ENCODE measurements at regions not wholly inside any gene's neighbourhood (a gene's known extent, or its start where the extent isn't known, plus 50 kb on each side); places are given as distances from the start of the nearest gene placed in this dataset.

DNA sequence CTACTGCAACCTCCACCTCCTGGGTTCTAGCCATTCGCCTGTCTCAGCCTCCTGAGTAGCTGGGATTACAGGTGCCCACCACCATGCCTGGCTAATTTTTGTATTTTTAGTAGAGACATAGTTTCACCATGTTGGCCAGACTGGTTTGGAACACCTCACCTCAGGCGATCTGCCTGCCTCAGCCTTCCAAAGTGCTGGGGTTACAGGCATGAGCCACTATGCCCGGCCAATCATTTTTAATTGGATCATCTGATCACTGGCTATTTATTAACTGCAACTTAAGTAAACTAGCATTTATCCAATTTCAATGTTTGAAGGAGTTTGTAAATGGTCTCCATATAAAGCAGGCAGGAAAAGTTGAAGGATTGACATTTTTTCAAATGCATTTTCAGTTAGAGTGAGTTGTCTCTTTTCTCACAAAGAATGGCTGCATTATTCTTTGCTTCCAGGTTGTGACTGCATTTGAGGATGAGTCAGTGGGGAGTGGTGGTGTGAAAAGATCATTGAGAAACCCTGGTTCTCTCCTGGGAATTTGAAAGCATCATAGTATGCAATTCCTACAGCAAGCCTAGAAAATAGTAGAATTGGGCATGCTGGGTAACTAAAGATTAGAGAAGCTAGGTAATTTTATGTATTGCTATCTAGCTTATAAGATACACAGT is 431.1 kb upstream of the ZEB2 start:
- no peak for DNase-seq

DNA sequence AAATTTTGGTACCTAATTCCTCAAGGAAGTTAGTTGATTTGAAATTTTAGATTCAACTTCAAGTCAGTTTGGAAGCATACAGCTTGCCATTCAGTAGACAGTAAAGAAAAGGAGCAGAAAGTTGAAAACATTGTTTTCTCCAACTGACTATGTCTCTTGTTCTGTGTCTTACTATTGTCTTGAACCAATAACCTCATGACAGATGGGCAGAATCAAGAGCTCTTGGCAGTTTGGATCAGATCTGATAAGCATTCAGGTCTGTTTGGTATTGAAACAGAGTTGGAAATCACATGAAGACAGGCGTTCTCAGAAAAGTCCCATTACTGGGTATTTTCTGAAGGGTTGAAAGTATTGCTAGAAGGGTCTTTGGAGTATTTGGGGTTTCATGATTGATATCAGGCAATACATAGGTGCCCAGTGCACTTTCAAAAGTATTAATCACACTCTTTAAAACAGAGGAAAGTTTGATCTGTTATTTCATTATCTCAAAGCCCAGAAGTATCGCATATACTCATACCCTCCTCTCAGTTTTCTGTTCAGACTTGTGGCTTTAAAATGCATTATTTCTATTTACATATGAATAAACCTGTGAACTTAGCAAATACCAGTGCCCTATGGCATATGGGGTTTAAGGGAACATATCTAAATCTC is 428.4 kb upstream of the ZEB2 start:
- DNase-seq: no peak

DNA sequence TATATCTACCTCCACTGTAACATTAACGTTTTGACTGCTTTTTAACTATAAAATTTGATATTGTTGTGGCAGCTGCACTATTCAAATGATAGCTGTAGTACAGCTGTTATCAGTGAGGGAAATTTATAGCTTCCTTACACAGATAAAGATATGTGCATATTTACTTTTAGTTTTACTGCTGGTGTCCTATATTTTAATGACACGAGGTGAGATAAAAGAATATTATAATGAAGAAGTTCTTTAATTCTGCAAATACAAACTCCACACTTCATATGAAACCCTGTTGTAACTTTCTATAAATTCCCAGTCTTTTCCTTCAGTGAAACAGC is 427.8 kb upstream of the ZEB2 start:
- DNase-seq: no peak

DNA sequence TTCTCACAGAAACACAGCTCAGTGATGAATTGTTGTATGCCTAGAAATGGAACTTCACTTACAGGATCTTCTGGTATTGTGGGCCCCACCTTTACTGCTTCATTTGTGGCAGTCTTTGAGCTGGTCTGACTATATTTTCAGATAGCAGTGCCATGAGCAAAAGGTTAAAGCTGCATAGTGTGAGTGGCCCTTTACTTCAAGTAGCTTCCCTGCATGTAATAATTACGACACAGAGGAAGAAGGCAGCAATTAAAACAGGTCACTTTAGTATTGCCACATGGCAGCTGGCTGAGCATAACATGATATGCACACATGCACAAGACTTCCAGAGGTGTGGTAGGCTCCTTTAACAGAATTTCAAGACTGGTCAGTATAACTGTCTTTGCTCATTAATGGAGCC is 426.3 kb upstream of the ZEB2 start:
- DNase-seq: no peak

DNA sequence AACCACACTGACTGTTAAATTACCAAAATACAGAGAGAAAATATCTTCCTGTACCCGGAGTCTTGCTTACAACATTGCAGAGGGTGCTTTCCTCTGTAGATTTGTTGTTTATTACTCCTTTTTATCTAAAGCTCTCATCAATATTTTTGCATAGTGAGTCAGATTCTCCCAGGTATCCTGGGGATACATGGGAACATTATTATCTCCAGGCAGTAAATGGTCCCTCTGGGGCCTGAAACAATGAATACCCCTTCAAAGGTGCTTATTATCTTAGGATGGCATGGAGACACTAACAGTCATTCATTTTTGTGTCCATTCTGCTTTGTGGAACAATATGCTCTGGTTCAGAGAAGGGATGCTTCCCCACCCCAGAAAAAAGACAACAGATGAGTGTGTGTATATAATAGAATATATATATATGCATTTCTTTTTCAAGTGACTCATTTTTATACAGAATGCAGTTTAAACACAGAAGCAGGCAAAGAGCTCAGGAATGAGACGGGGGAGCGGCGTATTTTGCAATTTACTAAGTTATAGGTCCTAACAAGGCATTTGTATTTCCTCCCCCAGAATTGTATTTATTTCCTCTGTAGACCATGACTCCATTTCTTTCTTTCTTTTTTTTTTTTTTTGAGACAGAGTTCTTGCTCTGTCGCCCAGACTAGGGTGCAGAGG is 424.8 kb upstream of the ZEB2 start:
- DNase-seq: no peak

DNA sequence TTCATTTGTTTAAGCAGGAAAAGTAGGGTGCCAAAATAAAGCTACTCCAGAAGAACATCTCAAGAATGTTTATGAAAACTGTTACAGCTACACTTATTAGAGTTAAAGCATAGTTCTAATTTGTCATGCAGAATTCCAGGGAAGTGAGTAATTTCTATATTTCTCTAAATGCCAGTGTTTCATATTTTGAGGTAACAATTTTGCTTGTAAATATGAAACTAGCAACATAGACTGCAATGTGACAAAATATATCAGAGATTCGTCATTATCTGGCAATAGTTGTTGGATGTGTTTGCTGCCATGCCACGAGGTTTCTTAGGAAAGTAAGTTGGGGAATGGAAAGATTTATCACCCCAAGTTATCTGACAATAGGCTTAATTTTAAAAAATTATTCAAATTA is 424.1 kb upstream of the ZEB2 start:
- DNase-seq: no peak

DNA sequence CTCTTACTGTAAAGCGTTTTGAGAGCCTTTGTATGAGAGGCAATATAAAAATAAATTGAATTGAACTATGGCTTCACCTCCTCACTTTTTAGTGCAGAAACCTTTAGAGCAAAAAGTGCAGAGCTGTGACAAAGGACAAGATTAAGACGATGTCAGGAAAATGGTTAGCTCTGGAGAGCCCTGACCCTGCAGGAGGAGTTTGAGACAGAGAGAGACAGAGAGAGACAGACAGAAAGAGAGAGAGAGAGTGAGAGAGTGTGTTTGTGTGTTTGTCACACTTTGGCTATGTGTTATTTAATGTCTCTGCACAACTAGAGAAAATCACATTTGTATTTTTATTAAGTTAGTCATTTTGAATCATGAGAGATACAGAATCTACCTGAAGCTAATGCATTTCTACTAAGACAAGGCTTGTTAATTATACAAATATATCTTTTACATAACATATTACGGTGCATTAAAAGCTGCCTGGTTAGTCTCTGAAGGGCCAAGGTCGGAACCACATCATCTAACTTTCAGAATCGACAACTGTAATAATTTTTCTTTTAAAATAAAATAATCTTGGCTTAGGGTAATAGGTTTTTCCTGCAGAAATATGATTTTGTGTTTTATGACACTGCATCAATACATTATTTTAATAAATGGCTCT is 423.5 kb upstream of the ZEB2 start:
- no peak for DNase-seq

DNA sequence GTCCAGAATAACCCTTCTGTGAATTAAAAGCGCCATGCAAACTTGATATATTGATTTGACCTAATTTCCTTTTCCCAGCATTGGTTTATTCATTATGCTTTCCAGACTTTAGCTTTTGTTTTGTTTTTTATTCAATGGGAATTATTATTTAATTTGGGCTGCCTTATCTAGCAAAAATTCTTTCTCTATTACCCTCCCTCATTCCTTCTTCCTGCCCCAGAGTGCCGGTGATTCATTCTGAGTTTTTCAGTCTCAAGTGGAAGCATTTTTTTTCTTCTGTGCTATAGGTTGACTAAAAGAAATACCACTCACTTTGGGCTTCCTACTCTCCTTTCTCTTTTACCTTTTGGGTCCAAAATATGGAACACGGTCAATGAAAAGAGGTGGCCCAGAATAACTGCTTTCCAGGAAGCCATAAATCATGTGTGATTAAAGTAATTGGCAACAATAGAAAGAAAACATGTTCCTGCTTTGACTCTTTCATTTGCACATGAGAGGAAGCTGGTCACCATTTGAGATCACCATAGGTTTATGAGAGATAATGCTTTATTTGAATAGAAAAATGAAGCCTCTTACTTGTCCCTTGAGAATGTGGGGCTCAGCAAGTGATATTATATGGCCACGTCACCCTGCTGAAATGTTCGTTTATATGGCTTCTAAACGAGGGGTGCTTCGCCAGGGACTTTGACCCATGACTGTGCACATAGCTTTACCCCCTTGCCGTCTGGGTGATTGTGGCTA is 422.8 kb upstream of the ZEB2 start:
- no peak for DNase-seq

DNA sequence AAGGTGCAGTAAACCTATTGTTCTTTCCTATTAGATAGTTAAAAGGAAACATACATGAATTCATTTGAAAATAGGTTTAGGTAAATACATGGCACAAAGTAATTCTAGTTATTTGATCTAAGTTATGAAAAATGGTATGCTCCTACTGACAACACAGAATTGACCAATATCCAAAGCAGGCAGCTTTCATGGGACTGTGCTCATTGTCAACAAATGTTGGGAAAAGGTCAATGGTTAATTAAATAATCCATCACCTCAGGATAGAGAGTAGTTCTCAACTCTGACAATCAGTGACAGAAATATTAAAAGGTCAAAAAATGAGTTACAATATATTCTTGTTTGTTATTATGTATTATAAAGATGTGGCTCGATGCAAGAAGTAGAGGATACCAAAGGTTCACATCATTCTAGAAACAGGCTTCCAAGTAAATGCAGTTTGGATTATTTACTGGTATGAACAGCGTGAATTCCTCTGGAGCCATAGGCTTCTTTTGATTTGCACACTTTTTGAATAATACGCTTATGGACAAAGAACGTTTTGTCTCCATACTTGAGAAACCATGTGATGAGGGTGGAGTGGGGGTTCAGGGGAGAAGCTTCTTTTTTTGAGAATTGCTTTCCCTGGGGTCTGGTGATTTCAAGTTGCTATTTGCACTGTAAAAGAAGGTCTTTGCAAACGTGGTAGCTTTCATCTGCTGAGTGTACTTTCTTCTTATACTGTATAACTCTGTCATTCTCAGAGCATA is 422.0 kb upstream of the ZEB2 start:
- DNase-seq: no peak

DNA sequence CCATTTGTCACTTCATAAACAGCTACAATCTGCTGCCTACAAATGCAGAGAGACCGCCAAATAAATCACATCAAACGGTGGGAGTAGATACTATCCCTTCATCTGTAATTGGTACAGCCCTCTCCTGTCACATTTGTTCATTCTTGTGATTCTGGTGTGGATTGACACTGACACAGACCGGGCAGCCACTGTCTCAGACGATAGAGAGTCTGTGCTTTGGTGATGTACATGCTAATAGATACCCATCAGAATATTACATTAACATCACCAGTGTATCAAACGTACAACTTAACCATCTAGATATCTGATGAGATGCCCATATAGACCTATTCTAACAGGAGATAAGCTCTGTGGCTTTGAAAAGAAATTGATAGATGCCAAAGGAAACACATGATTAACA is 419.7 kb upstream of the ZEB2 start:
- no peak for DNase-seq

DNA sequence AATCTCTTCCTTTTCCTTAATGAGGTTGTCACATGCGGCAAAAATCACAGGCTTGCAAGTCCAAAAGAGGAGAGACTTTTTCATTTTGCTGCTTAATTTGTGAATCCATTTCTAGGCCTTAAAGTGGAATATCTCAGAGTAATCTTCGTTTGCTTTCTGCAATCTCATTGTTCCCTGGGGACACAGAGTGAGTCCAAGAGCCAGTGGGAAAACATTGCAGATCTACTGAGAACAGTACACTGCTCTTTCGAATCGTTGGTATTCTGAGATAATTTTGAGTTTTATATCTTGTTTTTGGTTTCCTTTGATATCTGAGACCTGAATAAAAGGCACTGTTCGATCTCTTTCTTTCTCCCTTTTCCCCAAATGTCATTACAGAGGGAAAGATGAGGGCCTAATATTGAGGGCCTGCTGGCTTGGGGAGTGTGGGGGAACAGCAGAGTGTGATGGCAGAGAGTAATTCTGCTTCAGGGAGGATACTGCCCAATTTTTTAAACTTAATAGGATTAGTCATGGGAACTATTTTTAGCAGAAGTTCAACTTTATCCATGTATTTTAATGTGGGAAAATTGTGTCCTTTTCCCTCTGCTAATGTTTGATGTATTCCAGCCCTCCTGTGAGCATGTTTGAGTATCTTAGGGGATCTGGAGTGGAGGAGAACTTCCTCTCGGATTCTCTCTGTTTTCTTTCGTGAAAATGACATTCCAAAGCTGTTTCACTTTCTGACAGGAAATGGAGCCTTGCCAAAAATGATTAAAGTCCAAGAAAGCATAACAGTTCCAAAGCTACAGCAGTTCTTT is 418.2 kb upstream of the ZEB2 start:
- DNase-seq: no peak

DNA sequence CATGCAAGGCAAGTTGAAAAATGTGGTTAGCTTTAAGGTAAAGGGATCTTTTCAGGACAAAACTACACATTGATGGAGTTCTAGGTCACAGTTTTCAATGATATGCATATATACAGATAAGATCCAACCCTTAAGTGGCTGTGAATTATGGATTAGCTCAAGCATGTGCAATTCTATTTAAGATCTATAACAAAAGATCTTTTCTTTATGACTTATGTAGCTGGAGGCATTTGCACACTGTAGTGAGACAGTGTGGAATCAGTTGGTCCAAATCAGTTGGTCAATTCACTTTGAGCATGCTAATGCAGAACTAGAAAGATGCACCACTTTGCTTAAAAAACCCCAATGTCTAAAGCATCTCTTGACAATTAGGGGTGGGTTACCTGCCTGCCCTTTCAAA is 417.1 kb upstream of the ZEB2 start:
- DNase-seq: no peak

DNA sequence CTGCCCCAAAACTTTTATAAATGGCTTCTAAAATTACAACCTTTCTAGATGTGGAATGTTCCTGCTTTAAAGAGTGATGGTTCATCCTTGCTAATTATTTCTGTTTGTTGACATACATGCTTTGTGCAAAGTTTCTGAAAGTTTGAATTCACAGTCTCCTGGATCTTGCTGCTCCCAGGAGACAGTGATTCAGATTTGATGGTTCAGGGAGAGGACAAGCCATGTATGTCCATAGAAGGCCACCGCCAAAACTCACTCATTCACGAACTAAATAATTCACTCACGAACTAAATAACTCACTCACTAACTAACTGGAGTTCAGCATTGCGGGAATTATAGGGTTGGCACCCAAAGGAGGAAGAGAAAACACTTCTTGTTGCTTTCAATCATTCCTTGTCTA is 416.5 kb upstream of the ZEB2 start:
- no peak for DNase-seq

DNA sequence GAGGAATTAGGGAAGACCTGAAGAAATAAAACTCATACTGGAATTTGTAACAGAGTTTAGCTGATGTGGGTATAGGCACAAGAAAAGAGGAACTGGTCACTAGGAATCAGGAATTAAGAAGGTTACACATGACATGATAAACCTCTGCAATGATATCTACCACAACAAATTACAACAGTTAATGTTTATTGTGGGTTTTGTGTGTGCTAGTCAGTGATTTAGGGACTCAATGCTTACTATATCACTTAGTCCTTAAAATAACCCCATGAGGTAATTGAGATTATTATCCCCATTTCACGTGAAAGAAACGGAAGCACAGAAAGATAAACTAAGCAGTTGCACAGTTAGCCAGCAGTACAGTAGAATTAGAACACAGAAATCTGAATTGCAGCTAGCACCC is 415.8 kb upstream of the ZEB2 start:
- no peak for DNase-seq

DNA sequence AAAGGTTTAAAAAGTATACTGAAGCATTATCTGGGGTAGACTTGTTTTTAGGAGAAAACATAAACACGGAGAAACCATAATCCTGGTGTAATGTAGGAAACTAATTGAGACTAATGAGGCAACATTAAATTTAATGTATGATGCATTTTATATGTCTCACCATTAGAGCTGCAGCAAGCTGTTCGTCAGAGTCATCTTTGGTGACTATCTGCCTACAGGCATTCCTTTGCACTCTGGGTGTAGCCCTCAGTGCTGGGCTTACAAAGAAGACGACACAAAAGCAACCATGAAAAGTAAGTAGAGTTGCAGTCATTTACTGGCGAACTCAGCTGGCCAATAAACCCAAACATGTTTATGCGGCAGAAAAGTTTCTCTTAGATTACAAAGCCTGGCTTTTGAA is 415.3 kb upstream of the ZEB2 start:
- no peak for DNase-seq

DNA sequence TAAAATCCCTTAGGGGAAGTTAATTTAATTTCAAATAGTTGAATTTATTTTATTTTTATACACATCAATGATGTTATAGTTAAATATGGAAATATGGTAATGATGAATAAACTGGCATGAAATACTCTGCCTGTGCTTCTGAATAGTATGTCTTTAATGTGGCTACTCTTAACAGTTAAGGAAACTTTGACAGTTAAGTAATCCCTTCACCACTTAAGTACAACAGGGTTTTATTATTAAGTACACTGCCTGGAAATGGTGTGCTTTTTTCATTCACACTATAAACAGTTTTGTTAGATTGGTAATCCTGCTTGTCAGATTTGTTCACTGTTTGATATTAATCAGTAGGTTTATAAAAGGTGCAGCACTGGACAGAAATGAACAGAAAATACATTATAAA is 412.0 kb upstream of the ZEB2 start:
- no peak for DNase-seq

DNA sequence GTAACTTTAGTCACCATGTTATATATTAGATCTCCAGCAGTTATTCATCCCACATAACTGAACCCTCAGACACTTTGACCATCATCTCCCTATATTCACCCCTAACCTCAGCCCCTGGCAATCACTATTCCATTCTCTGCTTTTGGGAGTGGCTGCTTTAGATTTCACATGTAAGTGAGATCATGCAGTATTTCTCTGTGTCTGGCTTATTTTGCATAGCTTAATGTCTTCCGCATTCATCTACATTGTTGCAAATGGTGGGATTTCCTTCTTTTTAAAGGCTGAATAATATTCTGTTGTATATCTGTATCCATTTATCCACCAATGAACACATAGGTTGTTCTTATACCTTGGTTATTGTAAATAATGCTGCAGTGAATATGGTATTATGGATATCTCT is 411.6 kb upstream of the ZEB2 start:
- no peak for DNase-seq

DNA sequence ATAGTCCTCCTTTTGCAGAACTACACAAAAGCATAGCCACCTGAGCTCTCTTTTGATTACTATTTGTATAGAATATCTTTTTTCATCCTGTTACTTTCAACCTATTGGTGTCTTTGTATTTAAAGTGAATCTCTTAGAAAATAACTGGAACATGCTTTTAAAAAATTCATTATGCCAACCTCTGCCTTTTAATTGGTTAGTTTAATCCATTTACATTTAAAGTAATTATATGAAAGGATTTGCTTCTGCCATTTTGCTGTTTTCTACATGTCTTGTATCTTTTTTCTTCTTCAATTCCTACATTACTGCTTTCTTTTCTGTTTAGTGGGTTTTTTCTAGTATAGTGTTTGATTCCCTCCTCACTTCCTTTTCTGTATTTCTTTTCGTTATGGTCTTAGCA is 407.5 kb upstream of the ZEB2 start:
- no peak for DNase-seq

DNA sequence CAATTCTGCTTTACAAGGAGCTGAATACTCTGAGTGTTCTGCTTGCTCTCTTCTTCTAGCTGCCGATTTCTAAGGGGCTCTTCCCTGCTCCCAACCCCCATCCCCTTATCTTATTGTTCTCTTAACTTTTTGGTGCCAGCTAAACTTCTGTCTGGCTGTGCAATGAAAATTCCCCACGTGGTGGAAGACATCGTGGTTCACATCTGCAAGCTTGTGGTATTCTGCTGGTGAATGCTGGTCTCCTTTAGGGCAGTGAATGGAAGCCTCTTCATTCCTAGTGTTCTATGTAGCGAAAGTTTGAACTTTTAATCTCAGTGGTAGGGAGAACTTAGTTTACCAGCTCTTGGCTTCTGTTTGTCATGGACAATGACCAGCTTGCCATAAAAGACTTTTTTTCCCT is 406.0 kb upstream of the ZEB2 start:
- no peak for DNase-seq

DNA sequence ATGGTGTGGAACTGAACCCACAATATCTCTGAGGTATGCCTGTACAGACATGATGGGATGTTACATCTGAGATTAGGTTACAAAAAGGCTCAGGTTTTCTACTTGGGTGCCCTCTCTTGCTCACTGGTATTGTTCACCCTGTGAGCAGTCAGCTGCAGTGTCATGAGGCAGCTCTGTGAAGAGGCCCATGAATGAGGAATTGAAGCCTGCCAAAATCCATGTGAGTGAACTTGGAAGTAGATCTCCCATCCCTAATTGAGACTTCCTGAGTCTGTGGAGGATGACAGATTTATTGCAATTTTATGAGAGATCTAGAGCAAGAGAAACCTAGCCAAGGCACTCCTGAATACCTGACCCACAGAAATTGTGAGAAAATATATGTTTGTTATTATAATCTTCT is 404.9 kb upstream of the ZEB2 start:
- no peak for DNase-seq

DNA sequence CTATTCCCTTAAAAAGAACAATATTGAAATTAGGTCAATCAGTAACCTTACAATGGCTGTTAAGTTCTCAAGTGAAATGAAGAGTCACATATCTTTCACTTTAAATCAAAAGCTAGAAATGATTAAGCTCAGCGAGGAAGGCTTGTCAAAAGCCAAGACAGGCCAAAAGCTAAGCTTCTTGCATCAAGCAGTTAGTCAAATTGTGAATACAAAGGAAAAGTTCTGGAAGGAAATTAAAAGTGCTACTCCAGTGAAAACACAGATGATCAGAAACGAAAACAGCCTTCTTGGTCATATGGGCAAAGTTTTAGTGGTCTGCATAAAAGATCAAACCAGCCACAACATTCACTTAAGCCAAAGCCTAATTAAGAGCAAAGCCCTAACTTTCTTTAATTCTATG is 402.6 kb upstream of the ZEB2 start:
- DNase-seq: no peak

Measured in NCI-H2029 (cell line).